Chondrocyte (in vitro differentiated cells): ENCODE measurements at regions not wholly inside any gene's neighbourhood (a gene's known extent, or its start where the extent isn't known, plus 50 kb on each side); places are given as distances from the start of the nearest gene placed in this dataset.

Experiments used
- DNase-seq: peaks from one replicate; pipeline ENCODE4 v3.0.0; 2021; ENCODE audit warnings: mixed read lengths, low spot score
- H3K27ac Mint-ChIP-seq: one replicate; pipeline ENCODE4 v1.8.0; 2021; ENCODE audit warnings: mild to moderate bottlenecking, moderate library complexity, mixed read lengths; ENCODE audit not compliant: unreplicated experiment
- H3K27me3 Mint-ChIP-seq: 2 replicates; pipeline ENCODE4 v1.8.0; 2021; ENCODE audit warnings: low read depth, mixed read lengths
- H3K36me3 Mint-ChIP-seq: 2 replicates; pipeline ENCODE4 v1.8.0; 2021; ENCODE audit warnings: low read depth, mixed read lengths
- H3K4me1 Mint-ChIP-seq: 2 replicates; pipeline ENCODE4 v1.8.0; 2021; ENCODE audit warnings: low read depth, mild to moderate bottlenecking, mixed read lengths
- H3K4me3 Mint-ChIP-seq: one replicate; pipeline ENCODE4 v1.8.0; 2021; ENCODE audit warnings: mild to moderate bottlenecking, moderate library complexity, mixed read lengths; ENCODE audit not compliant: unreplicated experiment
- H3K9me3 Mint-ChIP-seq: 2 replicates; pipeline ENCODE4 v1.8.0; 2021; ENCODE audit warnings: low read depth, mixed read lengths
- TF ChIP-seq, protein P1 (sequence below): fragments of 200-600 bp; sonication (generic); IDR thresholded peaks from 2 replicates; pipeline ENCODE4 v1.5.0; 2021; ENCODE audit warnings: antibody characterized with exemption, mild to moderate bottlenecking, moderate library complexity

GRCh38 chr1:81472387-81472786, 328.3 kb upstream of the ADGRL2 start:
- Mint-ChIP-seq H3K9me3 (no peaks in the 10 kb centered on the region), H3K36me3 (no peaks in the 10 kb centered on the region), H3K27ac (no peak overlapping the region), H3K27me3 (no peaks in the 10 kb centered on the region), H3K4me3 (no peak overlapping the region), H3K4me1 (no peaks in the 10 kb centered on the region)
- DNase-seq = no peak
- TF ChIP-seq, protein P1, sequence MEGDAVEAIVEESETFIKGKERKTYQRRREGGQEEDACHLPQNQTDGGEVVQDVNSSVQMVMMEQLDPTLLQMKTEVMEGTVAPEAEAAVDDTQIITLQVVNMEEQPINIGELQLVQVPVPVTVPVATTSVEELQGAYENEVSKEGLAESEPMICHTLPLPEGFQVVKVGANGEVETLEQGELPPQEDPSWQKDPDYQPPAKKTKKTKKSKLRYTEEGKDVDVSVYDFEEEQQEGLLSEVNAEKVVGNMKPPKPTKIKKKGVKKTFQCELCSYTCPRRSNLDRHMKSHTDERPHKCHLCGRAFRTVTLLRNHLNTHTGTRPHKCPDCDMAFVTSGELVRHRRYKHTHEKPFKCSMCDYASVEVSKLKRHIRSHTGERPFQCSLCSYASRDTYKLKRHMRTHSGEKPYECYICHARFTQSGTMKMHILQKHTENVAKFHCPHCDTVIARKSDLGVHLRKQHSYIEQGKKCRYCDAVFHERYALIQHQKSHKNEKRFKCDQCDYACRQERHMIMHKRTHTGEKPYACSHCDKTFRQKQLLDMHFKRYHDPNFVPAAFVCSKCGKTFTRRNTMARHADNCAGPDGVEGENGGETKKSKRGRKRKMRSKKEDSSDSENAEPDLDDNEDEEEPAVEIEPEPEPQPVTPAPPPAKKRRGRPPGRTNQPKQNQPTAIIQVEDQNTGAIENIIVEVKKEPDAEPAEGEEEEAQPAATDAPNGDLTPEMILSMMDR = no peak

DNA sequence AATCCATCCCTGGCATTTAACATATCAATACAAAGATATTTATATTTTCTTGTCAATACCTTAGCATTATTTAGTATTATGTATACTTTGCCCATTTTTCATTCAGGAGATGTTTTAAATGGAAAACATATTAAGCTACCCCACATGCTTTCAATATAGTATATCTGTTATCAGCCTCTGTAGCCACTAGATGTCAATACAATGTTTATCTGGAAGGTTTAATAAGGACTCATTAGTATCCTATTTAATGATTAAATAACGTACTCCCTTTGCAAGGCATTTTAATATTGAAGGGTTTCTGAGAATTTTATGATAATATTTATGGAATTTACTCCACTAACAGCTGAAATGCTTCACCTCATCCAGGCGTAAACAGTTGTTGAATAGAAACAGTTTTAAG, 329.5 kb upstream of the ADGRL2 start:
- Mint-ChIP-seq H3K27ac (no peak overlapping the region), H3K36me3 (no peaks in the 10 kb centered on the region), H3K9me3 (no peaks in the 10 kb centered on the region), H3K4me3 (no peak overlapping the region), H3K27me3 (no peaks in the 10 kb centered on the region), H3K4me1 (no peaks in the 10 kb centered on the region)
- TF ChIP-seq, protein P1 = peak; percentile 39
- DNase-seq = no peak

DNA sequence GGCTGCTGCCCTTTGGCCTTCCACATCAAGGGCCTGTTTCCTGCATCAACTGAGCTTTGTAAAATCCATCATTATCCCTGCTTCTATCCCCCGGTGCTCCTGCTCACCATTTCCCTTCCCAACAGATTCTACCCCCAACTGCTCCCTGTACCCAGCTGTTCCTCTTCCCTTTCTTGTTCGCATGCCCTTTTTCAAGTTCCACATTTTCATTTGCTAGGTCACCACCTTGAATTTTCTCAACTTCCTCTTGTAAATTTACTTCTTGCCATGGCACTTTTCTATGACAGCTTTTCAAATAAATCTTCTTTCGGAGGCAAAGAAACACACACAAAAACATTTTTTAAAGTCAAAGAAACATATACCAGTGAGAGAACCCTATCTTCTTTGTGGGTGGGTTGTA, 330.5 kb upstream of the ADGRL2 start:
- Mint-ChIP-seq H3K36me3 (no peaks in the 10 kb centered on the region), H3K4me1 (no peaks in the 10 kb centered on the region), H3K27me3 (no peaks in the 10 kb centered on the region), H3K27ac (no peak overlapping the region), H3K9me3 (no peaks in the 10 kb centered on the region), H3K4me3 (no peak overlapping the region)
- TF ChIP-seq, protein P1 = no peak
- DNase-seq = no peak

DNA sequence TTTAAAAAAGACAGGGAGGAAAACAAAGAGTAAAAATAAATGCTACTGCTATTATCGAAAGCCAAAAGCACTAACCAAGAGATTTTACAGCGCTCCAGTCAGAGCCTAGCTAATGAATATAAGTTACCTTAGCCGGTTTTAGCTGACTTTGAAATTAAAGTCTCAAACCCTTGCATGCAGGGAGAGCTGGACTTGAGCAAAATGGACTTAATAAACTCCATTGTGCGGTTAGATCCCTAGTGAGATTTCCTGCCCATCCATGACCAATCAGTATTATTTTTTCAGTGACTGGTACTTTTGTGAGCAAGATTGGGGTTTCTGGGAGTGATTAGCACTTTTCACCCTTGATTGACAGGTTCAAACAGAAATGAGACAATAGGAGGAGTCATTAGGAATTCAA, 333.4 kb upstream of the ADGRL2 start:
- Mint-ChIP-seq H3K36me3 (no peaks in the 10 kb centered on the region), H3K27me3 (no peaks in the 10 kb centered on the region), H3K27ac (no peak overlapping the region), H3K4me1 (peaks cover 4% of the 10 kb centered on the region), H3K4me3 (no peak overlapping the region), H3K9me3 (no peaks in the 10 kb centered on the region)
- no peak for DNase-seq
- TF ChIP-seq, protein P1 = no peak

DNA sequence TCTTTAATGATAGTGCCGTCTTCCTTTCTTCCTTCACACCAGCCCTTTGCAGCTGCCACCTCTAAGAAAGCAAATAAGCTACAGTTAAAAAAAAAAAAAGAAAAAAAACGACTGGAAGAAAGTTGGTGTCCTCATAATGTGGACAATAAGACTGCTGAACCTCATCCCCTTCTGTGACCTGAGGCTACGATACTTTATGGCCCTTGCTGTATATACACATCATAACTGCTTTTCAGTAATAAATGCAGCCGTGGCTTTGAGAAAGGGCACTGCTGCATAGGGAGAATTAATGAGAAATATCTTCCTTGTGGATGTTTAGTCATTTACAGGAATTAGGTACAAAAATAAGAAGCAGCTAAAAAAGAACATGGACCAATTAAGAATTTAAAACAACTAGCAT, 333.8 kb upstream of the ADGRL2 start:
- Mint-ChIP-seq H3K9me3 (no peaks in the 10 kb centered on the region), H3K27ac (no peak overlapping the region), H3K36me3 (no peaks in the 10 kb centered on the region), H3K4me3 (no peak overlapping the region), H3K27me3 (no peaks in the 10 kb centered on the region), H3K4me1 (peaks cover 4% of the 10 kb centered on the region)
- TF ChIP-seq, protein P1 = no peak
- no peak for DNase-seq
